ENCODE measurements at regions not wholly inside any gene's neighbourhood (a gene's known extent, or its start where the extent isn't known, plus 50 kb on each side); places are given as distances from the start of the nearest gene placed in this dataset.
A peak's percentile ranks its signal among the peaks of the same experiment; 100 is the strongest.

DNA sequence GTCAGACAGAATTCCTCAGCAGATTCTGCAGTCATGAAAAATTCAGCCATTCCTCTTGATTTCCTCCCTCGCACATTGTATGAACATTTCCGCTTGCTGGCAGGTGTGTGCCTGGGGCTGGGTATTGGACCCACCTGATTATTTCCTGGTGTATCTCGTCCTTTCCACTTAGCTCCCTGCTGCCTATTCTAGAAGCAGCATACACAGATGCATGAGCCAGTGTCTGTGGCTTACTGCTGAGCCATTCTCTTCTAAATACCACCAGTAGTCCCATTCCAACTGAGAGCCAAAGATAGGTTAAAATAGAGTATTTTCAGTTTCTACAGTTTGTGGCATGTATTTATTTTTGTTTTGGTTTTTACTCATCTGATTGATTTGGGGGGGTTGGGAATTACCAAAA lies 270.1 kb upstream of the AKR1E2 start:
- Histone ChIP-seq H3K9me3 (ENCODE audit: control insufficient read depth in 5 of 5, low read length in 5 of 5) (peaks cover 0 to 5% (median 2%) of the 10 kb centered on the region in 5 donors), H3K9ac (ENCODE audit: low read length in 5 of 5) (no peak overlapping the region), H3K4me1 (ENCODE audit: control insufficient read depth in 5 of 5, insufficient read depth in 5 of 5, low read length in 5 of 5) (no peaks in the 10 kb centered on the region), H3K27ac (ENCODE audit: low read depth, low read length) (no peak overlapping the region), H3K36me3 (ENCODE audit: control insufficient read depth in 5 of 5, insufficient read depth in 5 of 5, low read length in 5 of 5) (no peaks in the 10 kb centered on the region), H3K27me3 (ENCODE audit: control insufficient read depth in 5 of 5, insufficient read depth in 4 of 5, low read length in 5 of 5) (no peaks in the 10 kb centered on the region), H3K4me3 (ENCODE audit: low read depth in 1 of 5, low read length in 5 of 5) (no peak overlapping the region)

DNA sequence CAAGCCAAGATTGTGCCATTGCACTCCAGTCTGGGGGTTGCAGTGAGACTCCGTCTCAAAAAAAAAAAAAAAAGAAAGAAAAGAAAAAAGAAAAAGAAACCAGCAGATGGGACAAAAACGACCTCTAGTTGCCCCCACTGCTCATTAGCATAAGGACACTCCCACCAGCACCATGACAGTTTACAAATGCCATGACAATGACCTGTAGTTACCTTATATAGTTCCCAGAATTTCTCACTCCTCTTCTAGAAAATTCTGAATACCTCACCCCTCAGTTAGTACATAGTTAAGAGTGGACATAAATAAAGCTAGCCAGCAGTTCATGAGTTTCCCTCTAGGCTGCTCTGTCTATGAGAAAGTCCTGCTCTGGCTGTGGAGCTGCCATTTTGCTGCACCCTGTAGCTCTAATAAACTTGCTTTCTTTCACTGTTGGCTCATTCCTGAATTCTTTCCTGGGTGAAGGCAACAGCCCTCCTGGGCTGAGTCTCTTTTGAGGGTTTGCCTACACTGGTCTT lies 276.8 kb upstream of the AKR1E2 start:
- Histone ChIP-seq H3K27me3 (ENCODE audit: control insufficient read depth in 5 of 5, insufficient read depth in 4 of 5, low read length in 5 of 5) (no peaks in the 10 kb centered on the region), H3K27ac (ENCODE audit: low read depth, low read length) (no peak overlapping the region), H3K4me1 (ENCODE audit: control insufficient read depth in 5 of 5, insufficient read depth in 5 of 5, low read length in 5 of 5) (peaks cover 0 to 8% (median 5%) of the 10 kb centered on the region in 5 donors), H3K9me3 (ENCODE audit: control insufficient read depth in 5 of 5, low read length in 5 of 5) (no peaks in the 10 kb centered on the region), H3K9ac (ENCODE audit: low read length in 5 of 5) (no peak overlapping the region), H3K4me3 (ENCODE audit: low read depth in 1 of 5, low read length in 5 of 5) (no peak overlapping the region), H3K36me3 (ENCODE audit: control insufficient read depth in 5 of 5, insufficient read depth in 5 of 5, low read length in 5 of 5) (no peaks in the 10 kb centered on the region)

- Histone ChIP-seq H3K27ac (ENCODE audit: low read depth, low read length) (no peak overlapping the region), H3K4me3 (ENCODE audit: low read depth in 1 of 5, low read length in 5 of 5) (no peak overlapping the region), H3K4me1 (ENCODE audit: control insufficient read depth in 5 of 5, insufficient read depth in 5 of 5, low read length in 5 of 5) (peaks cover 0 to 12% (median 8%) of the 10 kb centered on the region in 5 donors), H3K9ac (ENCODE audit: low read length in 5 of 5) (no peak overlapping the region), H3K9me3 (ENCODE audit: control insufficient read depth in 5 of 5, low read length in 5 of 5) (peaks cover 0 to under 1% (median 0%) of the 10 kb centered on the region in 5 donors), H3K27me3 (ENCODE audit: control insufficient read depth in 5 of 5, insufficient read depth in 4 of 5, low read length in 5 of 5) (no peaks in the 10 kb centered on the region), H3K36me3 (ENCODE audit: control insufficient read depth in 5 of 5, insufficient read depth in 5 of 5, low read length in 5 of 5) (no peaks in the 10 kb centered on the region)
Observed at GRCh38 chr10:4546931-4547330, 279.1 kb upstream of the AKR1E2 start.

DNA sequence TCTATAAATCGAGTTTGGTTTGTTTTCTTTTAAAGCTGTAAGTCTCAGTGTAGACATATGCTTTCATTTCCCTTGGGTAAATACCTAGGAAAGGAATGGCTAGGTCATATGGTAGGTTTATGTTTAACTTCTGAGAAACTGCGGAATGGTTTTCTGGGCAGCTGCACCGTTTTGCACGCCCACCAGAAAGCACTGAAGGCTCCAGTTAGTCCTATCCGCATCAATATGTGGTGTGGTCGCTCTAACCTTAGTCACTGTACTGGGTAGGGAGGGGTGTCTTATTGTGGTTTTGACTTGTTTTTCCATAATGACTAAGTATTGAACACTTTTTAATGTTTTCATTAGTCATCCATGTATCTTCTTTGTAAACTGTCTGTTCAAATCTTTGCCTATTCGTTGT lies 279.5 kb upstream of the AKR1E2 start:
- Histone ChIP-seq H3K4me1 (ENCODE audit: control insufficient read depth in 5 of 5, insufficient read depth in 5 of 5, low read length in 5 of 5) (peaks cover 0 to 12% (median 8%) of the 10 kb centered on the region in 5 donors), H3K9me3 (ENCODE audit: control insufficient read depth in 5 of 5, low read length in 5 of 5) (peaks cover 0 to 3% (median under 1%) of the 10 kb centered on the region in 5 donors), H3K9ac (ENCODE audit: low read length in 5 of 5) (no peak overlapping the region), H3K36me3 (ENCODE audit: control insufficient read depth in 5 of 5, insufficient read depth in 5 of 5, low read length in 5 of 5) (no peaks in the 10 kb centered on the region), H3K27me3 (ENCODE audit: control insufficient read depth in 5 of 5, insufficient read depth in 4 of 5, low read length in 5 of 5) (no peaks in the 10 kb centered on the region), H3K27ac (ENCODE audit: low read depth, low read length) (no peak overlapping the region), H3K4me3 (ENCODE audit: low read depth in 1 of 5, low read length in 5 of 5) (no peak overlapping the region)

- H3K27me3 ChIP-seq (ENCODE audit: control insufficient read depth in 5 of 5, insufficient read depth in 4 of 5, low read length in 5 of 5), result no peaks in the 10 kb centered on the region
- H3K9me3 ChIP-seq (ENCODE audit: control insufficient read depth in 5 of 5, low read length in 5 of 5), result peaks cover 0 to 8% (median 4%) of the 10 kb centered on the region in 5 donors
- no peak overlapping the region for H3K4me3 ChIP-seq (ENCODE audit: low read depth in 1 of 5, low read length in 5 of 5)
- H3K27ac ChIP-seq (ENCODE audit: low read depth, low read length), result no peak overlapping the region
- no peak overlapping the region for H3K9ac ChIP-seq (ENCODE audit: low read length in 5 of 5)
- H3K36me3 ChIP-seq (ENCODE audit: control insufficient read depth in 5 of 5, insufficient read depth in 5 of 5, low read length in 5 of 5), result no peaks in the 10 kb centered on the region
- H3K4me1 ChIP-seq (ENCODE audit: control insufficient read depth in 5 of 5, insufficient read depth in 5 of 5, low read length in 5 of 5), result peaks cover 0 to 12% (median 8%) of the 10 kb centered on the region in 5 donors
Observed at GRCh38 chr10:4545062-4545461, 280.9 kb upstream of the AKR1E2 start.

GRCh38 chr10:4543938-4544533 lies 282.0 kb upstream of the AKR1E2 start:
- H3K4me3 ChIP-seq (ENCODE audit: low read depth in 1 of 5, low read length in 5 of 5), result peak overlapping the region in 3 of 5 donors; percentile 22 to 51 (median 33)
- no peak overlapping the region for H3K9ac ChIP-seq (ENCODE audit: low read length in 5 of 5)
- H3K4me1 ChIP-seq (ENCODE audit: control insufficient read depth in 5 of 5, insufficient read depth in 5 of 5, low read length in 5 of 5), result peaks cover 0 to 12% (median 8%) of the 10 kb centered on the region in 5 donors

DNA sequence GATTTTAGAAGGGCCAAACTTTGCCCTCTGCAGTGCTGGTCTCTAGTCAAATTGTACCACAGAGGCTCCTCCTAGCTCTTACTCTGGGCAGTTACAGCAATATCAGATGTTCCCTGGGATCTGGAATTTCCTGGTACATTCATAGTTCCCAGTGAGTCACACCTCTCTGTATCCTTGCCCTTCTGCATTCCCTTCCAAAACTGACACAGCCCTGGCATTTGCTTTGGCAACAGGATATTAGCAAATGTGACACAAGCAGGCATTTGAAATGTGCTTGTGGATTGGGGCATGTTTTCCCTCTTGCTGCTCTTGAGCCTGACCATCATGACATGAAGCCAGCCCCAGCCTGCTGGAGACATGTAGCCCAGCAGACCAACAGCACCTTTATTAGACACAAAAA lies 284.7 kb upstream of the AKR1E2 start:
- H3K9ac ChIP-seq (ENCODE audit: low read length in 5 of 5), result no peak overlapping the region
- H3K9me3 ChIP-seq (ENCODE audit: control insufficient read depth in 5 of 5, low read length in 5 of 5), result peaks cover 0 to 17% (median 5%) of the 10 kb centered on the region in 5 donors
- H3K4me1 ChIP-seq (ENCODE audit: control insufficient read depth in 5 of 5, insufficient read depth in 5 of 5, low read length in 5 of 5), result peaks cover 0 to 12% (median 8%) of the 10 kb centered on the region in 5 donors
- H3K27me3 ChIP-seq (ENCODE audit: control insufficient read depth in 5 of 5, insufficient read depth in 4 of 5, low read length in 5 of 5), result no peaks in the 10 kb centered on the region
- no peak overlapping the region for H3K27ac ChIP-seq (ENCODE audit: low read depth, low read length)
- no peak overlapping the region for H3K4me3 ChIP-seq (ENCODE audit: low read depth in 1 of 5, low read length in 5 of 5)
- no peaks in the 10 kb centered on the region for H3K36me3 ChIP-seq (ENCODE audit: control insufficient read depth in 5 of 5, insufficient read depth in 5 of 5, low read length in 5 of 5)

More at GRCh38 chr10:4543938-4544533, 282.0 kb upstream of the AKR1E2 start:
- Histone ChIP-seq H3K9me3 (ENCODE audit: control insufficient read depth in 5 of 5, low read length in 5 of 5) (peaks cover 0 to 11% (median 4%) of the 10 kb centered on the region in 5 donors), H3K27ac (ENCODE audit: low read depth, low read length) (no peak overlapping the region), H3K36me3 (ENCODE audit: control insufficient read depth in 5 of 5, insufficient read depth in 5 of 5, low read length in 5 of 5) (no peaks in the 10 kb centered on the region), H3K27me3 (ENCODE audit: control insufficient read depth in 5 of 5, insufficient read depth in 4 of 5, low read length in 5 of 5) (no peaks in the 10 kb centered on the region)

GRCh38 chr10:4538016-4538415 lies 288.0 kb upstream of the AKR1E2 start:
- no peak overlapping the region for H3K9ac ChIP-seq (ENCODE audit: low read length in 5 of 5)

GRCh38 chr10:4535521-4535920 lies 290.5 kb upstream of the AKR1E2 start:
- H3K9ac ChIP-seq (ENCODE audit: low read length in 5 of 5), result no peak overlapping the region
- H3K27me3 ChIP-seq (ENCODE audit: control insufficient read depth in 5 of 5, insufficient read depth in 4 of 5, low read length in 5 of 5), result no peaks in the 10 kb centered on the region
- peaks cover 0 to 9% (median 2%) of the 10 kb centered on the region in 5 donors for H3K9me3 ChIP-seq (ENCODE audit: control insufficient read depth in 5 of 5, low read length in 5 of 5)
- H3K4me3 ChIP-seq (ENCODE audit: low read depth in 1 of 5, low read length in 5 of 5), result no peak overlapping the region
- no peak overlapping the region for H3K27ac ChIP-seq (ENCODE audit: low read depth, low read length)
- H3K36me3 ChIP-seq (ENCODE audit: control insufficient read depth in 5 of 5, insufficient read depth in 5 of 5, low read length in 5 of 5), result no peaks in the 10 kb centered on the region
- H3K4me1 ChIP-seq (ENCODE audit: control insufficient read depth in 5 of 5, insufficient read depth in 5 of 5, low read length in 5 of 5), result peaks cover 0 to 18% (median 4%) of the 10 kb centered on the region in 5 donors

More at GRCh38 chr10:4538016-4538415, 288.0 kb upstream of the AKR1E2 start:
- Histone ChIP-seq H3K9me3 (ENCODE audit: control insufficient read depth in 5 of 5, low read length in 5 of 5) (peaks cover 0 to 17% (median 5%) of the 10 kb centered on the region in 5 donors), H3K27me3 (ENCODE audit: control insufficient read depth in 5 of 5, insufficient read depth in 4 of 5, low read length in 5 of 5) (no peaks in the 10 kb centered on the region), H3K27ac (ENCODE audit: low read depth, low read length) (no peak overlapping the region), H3K36me3 (ENCODE audit: control insufficient read depth in 5 of 5, insufficient read depth in 5 of 5, low read length in 5 of 5) (no peaks in the 10 kb centered on the region), H3K4me1 (ENCODE audit: control insufficient read depth in 5 of 5, insufficient read depth in 5 of 5, low read length in 5 of 5) (peaks cover 0 to 9% (median 4%) of the 10 kb centered on the region in 5 donors), H3K4me3 (ENCODE audit: low read depth in 1 of 5, low read length in 5 of 5) (no peak overlapping the region)

DNA sequence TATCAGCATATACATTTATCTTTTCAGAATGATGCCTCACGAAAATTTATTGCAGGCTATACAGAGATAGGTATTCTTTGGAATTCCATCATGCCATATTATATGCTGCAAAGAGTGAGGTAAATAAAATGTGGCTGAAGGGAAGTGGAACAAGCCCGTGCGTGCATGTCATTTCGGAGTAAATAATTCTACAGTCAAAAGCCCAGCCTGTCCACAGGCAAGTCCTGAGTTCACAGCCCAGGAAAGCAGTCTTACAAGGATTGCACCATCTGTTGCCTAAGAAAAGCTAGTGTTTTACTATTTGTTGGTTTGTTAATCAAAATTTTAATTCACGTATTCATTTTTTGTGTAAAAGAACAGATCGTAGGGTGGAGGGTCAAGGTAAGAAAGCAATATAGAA lies 292.4 kb upstream of the AKR1E2 start:
- H3K9ac ChIP-seq (ENCODE audit: low read length in 5 of 5), result no peak overlapping the region
- no peaks in the 10 kb centered on the region for H3K27me3 ChIP-seq (ENCODE audit: control insufficient read depth in 5 of 5, insufficient read depth in 4 of 5, low read length in 5 of 5)
- no peaks in the 10 kb centered on the region for H3K36me3 ChIP-seq (ENCODE audit: control insufficient read depth in 5 of 5, insufficient read depth in 5 of 5, low read length in 5 of 5)
- H3K4me1 ChIP-seq (ENCODE audit: control insufficient read depth in 5 of 5, insufficient read depth in 5 of 5, low read length in 5 of 5), result peaks cover 0 to 18% (median 4%) of the 10 kb centered on the region in 5 donors
- peak overlapping the region in 1 of 5 donors; percentile 40 for H3K4me3 ChIP-seq (ENCODE audit: low read depth in 1 of 5, low read length in 5 of 5)
- peak overlapping the region; percentile 70 for H3K27ac ChIP-seq (ENCODE audit: low read depth, low read length)
- H3K9me3 ChIP-seq (ENCODE audit: control insufficient read depth in 5 of 5, low read length in 5 of 5), result peaks cover 0 to 6% (median 0%) of the 10 kb centered on the region in 5 donors
